OCI-LY3 (cell line): ENCODE measurements at regions not wholly inside any gene's neighbourhood (a gene's known extent, or its start where the extent isn't known, plus 50 kb on each side); places are given as distances from the start of the nearest gene placed in this dataset.

Source experiments
- H2AFZ ChIP-seq: fragments of 200-600, 300-600 bp; shearing (Covaris generic); 2 replicates; pipeline ENCODE4 v1.6.0; 2014; ENCODE audit warnings: antibody characterized with exemption, low read depth, low read length
- H3K27ac ChIP-seq: fragments of 200-600, 300-600 bp; sonication (generic); 2 replicates; pipeline ENCODE4 v1.5.1; 2014; ENCODE audit warnings: mild to moderate bottlenecking, low read length, moderate library complexity, mixed read lengths
- H3K27me3 ChIP-seq: fragments of 200-600, 300-600 bp; sonication (generic); 2 replicates; pipeline ENCODE4 v1.6.1; 2014; ENCODE audit warnings: low read depth, low read length, mixed read lengths
- H3K36me3 ChIP-seq: fragments of 200-600, 300-600 bp; sonication (generic); replicated peaks from 2 replicates; pipeline ENCODE3; 2014; ENCODE audit warnings: low read depth, low read length, mixed read lengths
- H3K4me1 ChIP-seq: fragments of 300-600, 200-600 bp; sonication (generic); 2 replicates; pipeline ENCODE4 v1.6.1; 2014; ENCODE audit warnings: low read length, mixed read lengths
- H3K4me2 ChIP-seq: fragments of 200-600, 300-600 bp; sonication (generic); 2 replicates; pipeline ENCODE4 v1.6.1; 2014; ENCODE audit warnings: low read length, mixed read lengths
- H3K4me3 ChIP-seq: fragments of 300-600, 200-600 bp; sonication (generic); 2 replicates; pipeline ENCODE4 v1.5.1; 2014; ENCODE audit warnings: antibody characterized with exemption, mild to moderate bottlenecking, low read length, moderate library complexity
- H3K79me2 ChIP-seq: fragments of 300-600, 200-600 bp; shearing (Covaris generic); 2 replicates; pipeline ENCODE4 v1.6.1; 2014; ENCODE audit warnings: mild to moderate bottlenecking, low read length, mixed read lengths
- H3K9ac ChIP-seq: fragments of 300-600, 200-600 bp; shearing (Covaris generic); 2 replicates; pipeline ENCODE4 v1.6.0; 2014; ENCODE audit warnings: mild to moderate bottlenecking, low read length, moderate library complexity
- H3K9me3 ChIP-seq: fragments of 200-600, 300-600 bp; shearing (Covaris generic); 2 replicates; pipeline ENCODE4 v1.6.1; 2014; ENCODE audit warnings: low read length, mixed read lengths; ENCODE audit not compliant: insufficient read depth
- H4K20me1 ChIP-seq: fragments of 200-600, 300-600 bp; sonication (generic); 2 replicates; pipeline ENCODE4 v1.6.1; 2016; ENCODE audit warnings: low read length, mixed read lengths; ENCODE audit not compliant: insufficient read depth
- CTCF ChIP-seq: fragments of 200-600, 300-600 bp; sonication (generic); IDR thresholded peaks from 2 replicates; pipeline ENCODE4 v1.5.1; 2014; ENCODE audit warnings: antibody characterized with exemption, low read length, low read depth
- EZH2phosphoT487 ChIP-seq: fragments of 200-600 bp; shearing (Covaris generic); IDR thresholded peaks from 2 replicates; pipeline ENCODE4 v1.6.1; 2018; ENCODE audit warnings: antibody characterized with exemption, mixed run types, low read depth

DNA sequence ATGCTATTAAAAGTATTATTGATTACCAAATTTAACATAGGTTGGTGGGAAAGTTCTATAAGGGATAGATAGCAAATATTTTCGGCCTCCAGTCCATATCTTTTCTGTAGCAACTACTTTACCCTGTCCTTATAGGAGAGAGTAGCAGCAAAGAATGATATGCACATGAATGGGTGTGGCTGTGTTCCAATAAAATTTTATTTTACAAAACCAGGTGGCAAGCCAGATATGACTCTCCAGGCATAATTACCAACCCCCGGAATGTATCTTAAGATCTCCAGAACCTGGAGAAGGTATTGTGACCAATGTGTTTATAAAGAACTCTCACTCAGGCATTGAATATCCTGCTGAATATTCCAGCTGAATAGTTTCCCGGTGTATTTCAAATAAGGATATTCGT lies 1461.2 kb downstream of the MAT2B start:
- no peak overlapping the region for H2AFZ ChIP-seq
- H3K9ac ChIP-seq: no peak overlapping the region
- TF ChIP-seq EZH2phosphoT487: no peak
- TF ChIP-seq CTCF: no peak
- no peaks in the 10 kb centered on the region for H3K79me2 ChIP-seq
- no peaks in the 10 kb centered on the region for H3K27me3 ChIP-seq
- H3K27ac ChIP-seq: no peak overlapping the region
- H3K4me3 ChIP-seq: no peak overlapping the region
- H3K36me3 ChIP-seq: no peaks in the 10 kb centered on the region
- H4K20me1 ChIP-seq: no peaks in the 10 kb centered on the region
- no peaks in the 10 kb centered on the region for H3K4me1 ChIP-seq
- H3K9me3 ChIP-seq: no peaks in the 10 kb centered on the region
- H3K4me2 ChIP-seq: no peak overlapping the region

DNA sequence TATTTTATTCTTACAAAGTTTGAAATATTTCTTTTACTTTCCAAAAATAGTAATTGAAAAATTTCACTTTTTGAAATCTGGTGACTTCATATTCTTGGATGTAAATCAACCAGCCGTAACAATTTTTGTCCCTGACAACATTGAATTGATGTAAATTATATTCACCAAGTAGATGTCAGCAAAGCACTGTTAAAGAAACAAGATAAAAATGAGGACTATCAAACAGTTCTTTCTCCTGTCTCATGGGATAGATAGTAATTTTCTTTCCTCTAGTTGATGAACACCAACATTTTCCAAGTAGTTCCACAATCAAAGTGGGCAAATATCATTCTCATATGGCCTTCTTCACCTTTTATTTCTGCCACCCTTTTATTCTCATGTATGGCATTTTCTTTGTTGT lies 1461.9 kb downstream of the MAT2B start:
- Histone ChIP-seq H3K9ac (no peak overlapping the region), H3K27ac (no peak overlapping the region)
- no peak for TF ChIP-seq EZH2phosphoT487
- no peak for TF ChIP-seq CTCF

DNA sequence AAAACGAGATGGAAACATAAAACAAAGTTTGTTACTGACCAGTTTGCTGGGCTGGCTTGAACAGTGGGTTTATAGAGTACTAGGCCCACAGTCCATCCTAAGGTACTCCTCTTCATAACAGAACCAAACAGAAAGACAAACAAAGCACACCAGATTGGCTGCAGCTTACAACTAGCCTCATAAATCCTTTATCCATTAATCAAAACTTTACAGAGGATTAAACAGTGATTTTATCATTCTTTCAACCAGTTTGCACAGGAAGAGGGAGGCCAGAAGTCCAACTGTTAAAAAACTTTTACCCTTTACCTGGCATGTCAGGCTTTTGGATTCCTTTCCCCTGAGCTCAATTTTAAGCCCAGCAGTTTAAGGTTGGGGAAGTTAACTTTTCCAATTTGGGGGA lies 1467.6 kb downstream of the MAT2B start:
- H3K4me1 ChIP-seq: no peaks in the 10 kb centered on the region
- no peak overlapping the region for H3K27ac ChIP-seq
- TF ChIP-seq EZH2phosphoT487 (no peak), CTCF (no peak)
- no peaks in the 10 kb centered on the region for H4K20me1 ChIP-seq
- H3K9me3 ChIP-seq: no peaks in the 10 kb centered on the region
- H3K4me2 ChIP-seq: no peak overlapping the region
- H2AFZ ChIP-seq: no peak overlapping the region
- no peaks in the 10 kb centered on the region for H3K27me3 ChIP-seq
- H3K36me3 ChIP-seq: no peaks in the 10 kb centered on the region
- no peak overlapping the region for H3K9ac ChIP-seq
- no peaks in the 10 kb centered on the region for H3K79me2 ChIP-seq
- H3K4me3 ChIP-seq: no peak overlapping the region

More for the DNA sequence above, 1461.9 kb downstream of the MAT2B start:
- no peak overlapping the region for H3K4me3 ChIP-seq
- H2AFZ ChIP-seq: no peak overlapping the region
- H4K20me1 ChIP-seq: no peaks in the 10 kb centered on the region
- H3K4me2 ChIP-seq: no peak overlapping the region
- H3K9me3 ChIP-seq: no peaks in the 10 kb centered on the region
- H3K4me1 ChIP-seq: no peaks in the 10 kb centered on the region
- H3K27me3 ChIP-seq: no peaks in the 10 kb centered on the region
- H3K36me3 ChIP-seq: no peaks in the 10 kb centered on the region
- H3K79me2 ChIP-seq: no peaks in the 10 kb centered on the region

- TF ChIP-seq EZH2phosphoT487 (no peak), CTCF (no peak)
- Histone ChIP-seq H3K36me3 (no peaks in the 10 kb centered on the region), H2AFZ (no peak overlapping the region), H3K79me2 (no peaks in the 10 kb centered on the region), H3K27ac (no peak overlapping the region), H3K9ac (no peak overlapping the region), H3K4me3 (no peak overlapping the region), H4K20me1 (no peaks in the 10 kb centered on the region), H3K4me2 (no peak overlapping the region), H3K4me1 (no peaks in the 10 kb centered on the region), H3K27me3 (no peaks in the 10 kb centered on the region), H3K9me3 (no peaks in the 10 kb centered on the region)
Measured at GRCh38 chr5:164975986-164976385, 1470.6 kb downstream of the MAT2B start.
